ENCODE measurements at regions not wholly inside any gene's neighbourhood (a gene's known extent, or its start where the extent isn't known, plus 50 kb on each side); places are given as distances from the start of the nearest gene placed in this dataset.

DNA sequence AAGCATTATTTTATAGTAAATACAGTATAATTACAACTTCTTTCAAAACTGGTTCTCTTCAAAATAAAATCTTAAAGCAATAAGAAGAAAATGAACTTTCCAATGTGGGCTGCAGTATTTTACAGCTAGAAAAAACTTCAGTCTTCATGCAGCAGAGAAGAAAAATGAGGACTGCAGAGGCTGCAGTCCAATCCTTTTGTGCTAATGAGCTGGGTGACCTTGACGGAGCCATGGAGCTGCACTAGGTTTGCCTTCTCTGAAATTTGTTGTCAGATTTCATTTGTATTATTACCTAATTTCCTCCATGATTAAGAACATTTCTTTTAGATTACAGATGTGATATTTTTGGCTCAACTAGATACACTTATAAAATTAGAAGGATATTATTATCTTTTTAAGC is 245.2 kb upstream of the ADAMTS3 start:
- Mint-ChIP-seq H3K4me1 (no peaks in the 10 kb centered on the region), H3K4me3 (no peak overlapping the region), H3K27ac (no peak overlapping the region), H3K27me3 (no peaks in the 10 kb centered on the region), H3K9me3 (ENCODE audit: insufficient read depth) (no peaks in the 10 kb centered on the region)
- DNase-seq (no peak), ATAC-seq (ENCODE audit: low read depth) (no peak)
- no CpG with 5 or more reads among the region's 1 CpG for whole genome bisulfite sequencing (ENCODE audit: insufficient coverage)
- H3K4me3 ChIP-seq (ENCODE audit: control extremely low read depth in 1 of 5, extremely low read depth in 1 of 5, insufficient read depth in 1 of 5, low read depth in 2 of 5, low read length in 4 of 5): no peak overlapping the region
- no peak overlapping the region for H3K9ac ChIP-seq (ENCODE audit: low read length)
- no peak overlapping the region for H3K27ac ChIP-seq (ENCODE audit: low read length in 2 of 2)
- ChIA-PET CTCF (no interaction called here), POLR2A (no interaction called here)
- intact Hi-C loops (cut with micrococcal nuclease): no loop called here
- no peak overlapping the region for H2AFZ ChIP-seq (ENCODE audit: insufficient read depth, low read depth, low read length, poor library complexity, severe bottlenecking)
- H3K79me2 ChIP-seq (ENCODE audit: control insufficient read depth, insufficient read depth, low read length): no peaks in the 10 kb centered on the region
- peaks cover 0 to 1% (median 0%) of the 10 kb centered on the region in 3 donors for H3K9me3 ChIP-seq (ENCODE audit: control extremely low read depth in 1 of 3, control insufficient read depth in 2 of 3, insufficient read depth in 1 of 3, low read length in 2 of 3)
- H3K4me1 ChIP-seq (ENCODE audit: control insufficient read depth in 2 of 2, insufficient read depth in 2 of 2, low read length in 2 of 2): no peaks in the 10 kb centered on the region
- TF ChIP-seq, protein P1, sequence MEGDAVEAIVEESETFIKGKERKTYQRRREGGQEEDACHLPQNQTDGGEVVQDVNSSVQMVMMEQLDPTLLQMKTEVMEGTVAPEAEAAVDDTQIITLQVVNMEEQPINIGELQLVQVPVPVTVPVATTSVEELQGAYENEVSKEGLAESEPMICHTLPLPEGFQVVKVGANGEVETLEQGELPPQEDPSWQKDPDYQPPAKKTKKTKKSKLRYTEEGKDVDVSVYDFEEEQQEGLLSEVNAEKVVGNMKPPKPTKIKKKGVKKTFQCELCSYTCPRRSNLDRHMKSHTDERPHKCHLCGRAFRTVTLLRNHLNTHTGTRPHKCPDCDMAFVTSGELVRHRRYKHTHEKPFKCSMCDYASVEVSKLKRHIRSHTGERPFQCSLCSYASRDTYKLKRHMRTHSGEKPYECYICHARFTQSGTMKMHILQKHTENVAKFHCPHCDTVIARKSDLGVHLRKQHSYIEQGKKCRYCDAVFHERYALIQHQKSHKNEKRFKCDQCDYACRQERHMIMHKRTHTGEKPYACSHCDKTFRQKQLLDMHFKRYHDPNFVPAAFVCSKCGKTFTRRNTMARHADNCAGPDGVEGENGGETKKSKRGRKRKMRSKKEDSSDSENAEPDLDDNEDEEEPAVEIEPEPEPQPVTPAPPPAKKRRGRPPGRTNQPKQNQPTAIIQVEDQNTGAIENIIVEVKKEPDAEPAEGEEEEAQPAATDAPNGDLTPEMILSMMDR (IDR thresholded peaks at IDR 0.05): no peak
- no peak for TF ChIP-seq EZH2 (IDR thresholded peaks at IDR 0.05; ENCODE audit: borderline replicate concordance, insufficient read depth, low read depth, low read length, poor library complexity, severe bottlenecking)
- H3K27me3 ChIP-seq (replicated peaks in 1 of 4; ENCODE audit: control extremely low read depth in 1 of 4, control insufficient read depth in 3 of 4, insufficient read depth in 4 of 4, low read length in 3 of 4): no peaks in the 10 kb centered on the region
- H4K20me1 ChIP-seq (ENCODE audit: control insufficient read depth, insufficient read depth, low read length, poor library complexity, severe bottlenecking): no peaks in the 10 kb centered on the region
- no peaks in the 10 kb centered on the region for H3K36me3 ChIP-seq (replicated peaks in 1 of 2; ENCODE audit: control extremely low read depth in 1 of 2, control insufficient read depth in 1 of 2, extremely low read depth in 1 of 2, insufficient read depth in 2 of 2, low read length in 1 of 2)
- H3K4me2 ChIP-seq (replicated peaks; ENCODE audit: low read depth, low read length, poor library complexity, severe bottlenecking): no peak overlapping the region

DNA sequence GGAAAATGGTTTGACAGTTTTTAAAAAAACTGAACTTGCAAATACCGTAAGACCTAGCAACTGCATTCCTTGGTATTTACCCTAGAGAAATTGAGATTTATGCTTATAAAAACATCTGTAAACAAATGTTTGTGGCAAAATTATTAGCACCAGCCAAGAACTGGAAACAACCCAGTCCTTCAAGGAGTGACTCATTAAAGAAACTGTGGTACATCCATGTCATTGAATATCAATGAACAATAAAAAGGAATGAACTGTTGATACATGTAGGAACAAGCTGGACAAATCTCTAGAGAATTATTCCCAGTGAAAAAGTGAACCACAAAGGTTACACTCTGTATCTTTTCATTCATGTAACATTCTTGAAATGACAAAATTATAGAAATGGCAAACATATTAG is 240.2 kb upstream of the ADAMTS3 start:
- ChIA-PET POLR2A (no interaction called here), CTCF (no interaction called here)
- Histone ChIP-seq H3K27ac (ENCODE audit: low read length in 2 of 2) (no peak overlapping the region), H3K4me1 (ENCODE audit: control insufficient read depth in 2 of 2, insufficient read depth in 2 of 2, low read length in 2 of 2) (no peaks in the 10 kb centered on the region), H3K79me2 (ENCODE audit: control insufficient read depth, insufficient read depth, low read length) (no peaks in the 10 kb centered on the region), H2AFZ (ENCODE audit: insufficient read depth, low read depth, low read length, poor library complexity, severe bottlenecking) (no peak overlapping the region), H3K9me3 (ENCODE audit: control extremely low read depth in 1 of 3, control insufficient read depth in 2 of 3, insufficient read depth in 1 of 3, low read length in 2 of 3) (peaks cover 0 to 1% (median 0%) of the 10 kb centered on the region in 3 donors), H3K36me3 (replicated peaks in 1 of 2; ENCODE audit: control extremely low read depth in 1 of 2, control insufficient read depth in 1 of 2, extremely low read depth in 1 of 2, insufficient read depth in 2 of 2, low read length in 1 of 2) (no peaks in the 10 kb centered on the region), H3K4me2 (replicated peaks; ENCODE audit: low read depth, low read length, poor library complexity, severe bottlenecking) (no peak overlapping the region), H4K20me1 (ENCODE audit: control insufficient read depth, insufficient read depth, low read length, poor library complexity, severe bottlenecking) (no peaks in the 10 kb centered on the region), H3K4me3 (ENCODE audit: control extremely low read depth in 1 of 5, extremely low read depth in 1 of 5, insufficient read depth in 1 of 5, low read depth in 2 of 5, low read length in 4 of 5) (no peak overlapping the region), H3K9ac (ENCODE audit: low read length) (no peak overlapping the region), H3K27me3 (replicated peaks in 1 of 4; ENCODE audit: control extremely low read depth in 1 of 4, control insufficient read depth in 3 of 4, insufficient read depth in 4 of 4, low read length in 3 of 4) (no peaks in the 10 kb centered on the region)
- no peak for DNase-seq
- TF ChIP-seq EZH2 (IDR thresholded peaks at IDR 0.05; ENCODE audit: borderline replicate concordance, insufficient read depth, low read depth, low read length, poor library complexity, severe bottlenecking): no peak
- TF ChIP-seq, protein P1 (IDR thresholded peaks at IDR 0.05): no peak
- intact Hi-C loops (cut with micrococcal nuclease): no loop called here
- no CpG with 5 or more reads among the region's 1 CpG for WGBS (ENCODE audit: insufficient coverage)
- Mint-ChIP-seq H3K27me3 (no peaks in the 10 kb centered on the region), H3K4me1 (no peaks in the 10 kb centered on the region), H3K4me3 (no peak overlapping the region), H3K9me3 (ENCODE audit: insufficient read depth) (no peaks in the 10 kb centered on the region), H3K27ac (no peak overlapping the region)
- no peak for ATAC-seq (ENCODE audit: low read depth)
